ENCODE measurements at regions not wholly inside any gene's neighbourhood (a gene's known extent, or its start where the extent isn't known, plus 50 kb on each side); places are given as distances from the start of the nearest gene placed in this dataset.
"Not testable (repeated sequence)": the region's sequence is repeated elsewhere in the genome, so short reads cannot be mapped to it uniquely, and the experiment has no call there.

DNA sequence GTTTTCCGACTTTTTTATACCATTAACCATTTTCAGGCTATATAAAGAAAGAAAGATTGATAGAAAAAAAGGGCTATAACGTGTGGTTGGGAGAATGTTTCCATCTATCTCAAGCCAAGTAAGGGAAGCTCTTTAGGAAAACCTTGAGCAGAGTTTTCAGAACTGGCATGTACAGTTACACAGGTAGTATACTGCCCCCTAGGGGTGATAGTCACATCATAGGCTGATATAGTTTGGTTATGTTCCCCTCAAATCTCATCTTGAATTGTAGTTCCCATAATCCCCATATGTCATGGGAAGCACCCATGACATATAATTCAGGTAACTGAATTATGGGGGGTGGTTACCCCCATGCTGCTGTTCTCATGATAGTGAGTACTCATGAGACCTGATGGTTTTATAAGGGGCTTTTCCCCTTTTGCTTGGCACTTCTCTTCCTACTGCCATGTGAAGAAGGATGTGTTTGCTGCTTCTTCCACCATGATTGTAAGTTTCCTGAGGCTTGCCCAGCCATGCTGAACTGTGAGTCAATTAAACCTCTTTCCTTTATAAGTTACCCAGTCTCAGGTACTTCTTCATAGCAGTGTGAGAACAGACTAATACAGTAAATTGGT lies 186.8 kb downstream of the TMA16 start:
- DNase-seq (ENCODE audit: low read depth in 4 of 4, low spot score in 3 of 4), result no peak

DNA sequence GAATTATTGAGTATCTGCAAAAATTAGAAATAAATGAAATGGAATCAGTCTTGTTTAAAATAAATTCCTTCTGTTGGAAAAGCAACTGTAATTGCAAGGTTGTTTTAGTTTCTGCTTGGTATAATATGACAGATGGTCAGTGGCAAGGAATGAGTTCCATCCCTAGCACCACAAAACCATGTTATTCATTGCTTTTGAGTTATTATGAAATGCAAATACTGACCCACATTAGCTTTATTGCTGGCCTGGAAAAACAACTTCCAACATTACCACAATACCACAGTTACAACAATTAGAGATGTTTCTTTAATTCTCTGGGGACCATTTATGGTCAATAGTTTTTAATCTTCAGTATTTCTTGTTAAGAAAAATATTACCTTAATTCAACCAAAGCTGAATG lies 194.4 kb downstream of the TMA16 start:
- no peak for DNase-seq (ENCODE audit: low read depth in 4 of 4, low spot score in 3 of 4)

- DNase-seq (ENCODE audit: low read depth in 4 of 4, low spot score in 3 of 4), result no peak
Observed at GRCh38 chr4:163693211-163693610, 198.7 kb downstream of the TMA16 start.

DNA sequence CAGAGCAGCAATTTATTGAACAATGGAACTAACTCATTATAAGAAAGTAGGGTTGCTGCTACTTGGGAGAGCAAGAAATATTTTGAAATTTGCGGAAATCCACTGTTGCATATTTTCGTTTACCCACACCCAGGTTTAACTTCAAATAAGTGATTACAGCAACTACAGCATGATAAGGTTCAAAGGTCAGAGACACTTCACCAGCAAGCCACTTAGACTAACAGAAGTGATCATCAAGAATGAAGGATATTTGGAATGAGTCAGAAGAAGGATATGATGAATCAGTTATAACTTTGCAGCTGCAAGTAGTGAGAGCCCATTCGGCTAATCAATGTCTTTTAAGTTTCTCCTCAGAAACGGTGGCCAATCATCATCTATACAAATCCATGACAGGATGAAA lies 199.3 kb downstream of the TMA16 start:
- no peak for DNase-seq (ENCODE audit: low read depth in 4 of 4, low spot score in 3 of 4)

DNA sequence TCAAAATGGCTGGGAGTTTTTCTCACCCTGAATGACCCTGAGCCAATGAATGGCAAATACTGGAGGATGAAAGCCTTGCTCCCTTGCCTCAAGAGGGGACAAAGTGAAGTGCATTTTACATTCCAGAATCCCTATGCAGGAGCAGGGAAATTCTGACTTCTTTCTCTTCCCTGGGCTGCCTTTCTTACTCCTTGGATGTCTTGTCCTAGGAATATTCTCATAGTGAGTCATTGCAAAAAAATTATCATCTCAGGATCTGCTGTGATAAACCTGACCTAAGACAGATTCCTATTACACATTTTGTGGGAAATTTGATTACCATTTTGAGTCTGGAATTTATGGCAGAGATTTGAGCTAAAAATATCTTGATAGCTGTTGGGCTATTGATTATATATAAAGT lies 199.9 kb downstream of the TMA16 start:
- DNase-seq (ENCODE audit: low read depth in 4 of 4, low spot score in 3 of 4), result no peak

- DNase-seq (ENCODE audit: low read depth in 4 of 4, low spot score in 3 of 4), result no peak
Observed at GRCh38 chr4:163697121-163697520, 202.6 kb downstream of the TMA16 start.

- not testable (repeated sequence) for DNase-seq (ENCODE audit: low read depth in 4 of 4, low spot score in 3 of 4)
Observed at GRCh38 chr4:163700383-163700782, 205.9 kb downstream of the TMA16 start.

GRCh38 chr4:163701916-163702315 lies 207.4 kb downstream of the TMA16 start:
- DNase-seq (ENCODE audit: low read depth in 4 of 4, low spot score in 3 of 4), result no peak

DNA sequence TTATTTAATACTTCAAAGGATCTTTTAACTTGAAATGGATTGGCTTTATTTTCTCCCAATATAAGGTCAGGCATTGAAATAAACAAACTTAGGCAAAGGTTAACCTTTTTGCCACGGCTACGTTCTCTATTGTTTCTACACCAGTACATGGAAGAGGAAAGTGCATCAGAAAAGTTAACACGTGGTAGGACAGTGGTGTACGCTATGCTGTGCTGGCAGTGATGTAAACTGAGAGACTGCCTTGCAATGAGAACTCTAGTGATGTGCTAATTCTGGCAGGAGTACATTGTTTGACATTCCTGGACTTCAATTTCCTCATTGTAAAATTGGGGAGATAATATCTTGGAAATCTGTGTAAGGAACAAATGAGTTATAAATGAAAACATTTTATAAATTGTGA lies 208.2 kb downstream of the TMA16 start:
- DNase-seq (ENCODE audit: low read depth in 4 of 4, low spot score in 3 of 4), result no peak

DNA sequence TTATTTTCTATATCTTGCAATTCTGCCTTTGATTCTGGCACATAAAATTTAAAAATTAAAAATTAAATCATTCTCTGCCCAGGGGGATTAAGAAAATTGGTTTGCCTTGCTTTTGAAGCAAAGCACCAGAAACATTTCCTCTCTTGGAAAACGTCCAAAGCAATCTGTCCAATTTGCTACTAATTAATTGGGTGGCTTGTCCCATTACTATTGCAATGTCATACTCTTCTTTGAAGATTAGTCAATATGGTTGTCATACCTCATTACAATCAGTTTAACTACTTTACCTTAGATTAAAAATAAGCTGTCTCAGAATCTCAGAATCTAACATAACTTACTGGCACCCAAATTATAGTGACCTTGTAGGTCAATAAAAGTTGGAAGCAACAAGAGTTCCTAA lies 208.8 kb downstream of the TMA16 start:
- no peak for DNase-seq (ENCODE audit: low read depth in 4 of 4, low spot score in 3 of 4)

- no peak for DNase-seq (ENCODE audit: low read depth in 4 of 4, low spot score in 3 of 4)
Observed at GRCh38 chr4:163707873-163708272, 213.4 kb downstream of the TMA16 start.

GRCh38 chr4:163709601-163710000 lies 215.1 kb downstream of the TMA16 start:
- no peak for DNase-seq (ENCODE audit: low read depth in 4 of 4, low spot score in 3 of 4)

GRCh38 chr4:163710158-163710557 lies 215.7 kb downstream of the TMA16 start:
- DNase-seq (ENCODE audit: low read depth in 4 of 4, low spot score in 3 of 4), result no peak

GRCh38 chr4:163724495-163724894 lies 230.0 kb downstream of the TMA16 start:
- DNase-seq (ENCODE audit: low read depth in 4 of 4, low spot score in 3 of 4), result not testable (repeated sequence)

GRCh38 chr4:163726641-163727040 lies 232.2 kb downstream of the TMA16 start:
- no peak for DNase-seq (ENCODE audit: low read depth in 4 of 4, low spot score in 3 of 4)

- DNase-seq (ENCODE audit: low read depth in 4 of 4, low spot score in 3 of 4), result no peak
Observed at GRCh38 chr4:163731071-163731470, 236.6 kb downstream of the TMA16 start.

- no peak for DNase-seq (ENCODE audit: low read depth in 4 of 4, low spot score in 3 of 4)
Observed at GRCh38 chr4:163732473-163732872, 238.0 kb downstream of the TMA16 start.

DNA sequence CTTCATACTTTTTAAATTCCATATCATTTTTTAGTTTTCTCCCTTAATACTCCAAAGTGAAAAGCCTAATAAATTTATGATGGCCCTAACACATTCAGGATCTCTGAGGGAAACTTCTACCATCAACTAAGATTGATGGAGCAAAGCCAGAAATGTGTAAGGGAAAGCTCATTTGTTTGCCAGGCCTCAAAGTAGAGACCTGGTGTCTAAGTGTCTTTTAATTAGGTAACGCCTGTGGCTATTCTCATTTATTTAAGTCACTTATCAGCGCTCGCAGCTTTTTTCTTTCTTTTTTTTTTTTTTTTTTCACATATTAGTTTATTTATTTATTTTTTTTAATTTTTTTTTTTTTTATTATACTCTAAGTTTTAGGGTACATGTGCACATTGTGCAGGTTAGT lies 242.4 kb downstream of the TMA16 start:
- DNase-seq (ENCODE audit: low read depth in 4 of 4, low spot score in 3 of 4), result no peak

- DNase-seq (ENCODE audit: low read depth in 4 of 4, low spot score in 3 of 4), result not testable (repeated sequence)
Observed at GRCh38 chr4:163737846-163738245, 243.4 kb downstream of the TMA16 start.

- DNase-seq (ENCODE audit: low read depth in 4 of 4, low spot score in 3 of 4), result no peak
Observed at GRCh38 chr4:163738521-163738920, 244.0 kb downstream of the TMA16 start.

- no peak for DNase-seq (ENCODE audit: low read depth in 4 of 4, low spot score in 3 of 4)
Observed at GRCh38 chr4:163744861-163745260, 250.4 kb downstream of the TMA16 start.

DNA sequence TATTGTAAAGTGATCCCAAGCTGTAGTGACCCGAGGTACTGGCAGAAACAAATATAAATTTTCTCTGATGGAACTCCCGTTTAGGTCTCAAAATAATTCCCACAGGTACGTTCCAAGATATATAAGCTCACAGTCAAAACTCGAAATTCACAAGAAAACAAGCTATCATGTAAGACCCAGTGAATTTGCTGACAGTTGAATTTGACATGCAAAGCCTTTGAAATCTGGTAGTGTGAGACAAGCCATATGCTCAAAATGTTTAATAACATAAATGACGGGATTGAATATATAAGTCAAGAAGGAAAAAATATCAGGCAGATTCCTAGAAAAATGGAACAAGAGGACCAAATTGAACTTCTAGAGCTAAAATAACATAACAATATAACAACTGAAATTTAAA lies 252.8 kb downstream of the TMA16 start:
- DNase-seq (ENCODE audit: low read depth in 4 of 4, low spot score in 3 of 4), result no peak

- no peak for DNase-seq (ENCODE audit: low read depth in 4 of 4, low spot score in 3 of 4)
Observed at GRCh38 chr4:163747886-163748285, 253.4 kb downstream of the TMA16 start.

Measured in left renal pelvis (tissue), 4 donors.